HCT116 (cell line): ENCODE measurements at regions not wholly inside any gene's neighbourhood (a gene's known extent, or its start where the extent isn't known, plus 50 kb on each side); places are given as distances from the start of the nearest gene placed in this dataset.

Source experiments
- ATAC-seq: fragments of 200-7000 bp; cut with Tn5 transposase; 2 replicates; pipeline ENCODE4 v1.9.1; 2020; ENCODE audit warnings: mild to moderate bottlenecking, moderate library complexity
- BruUV-seq: library from RNA; stranded (reverse); fragments of 400-500 nt; replicated peaks from 2 replicates; lab custom pipeline; 2021; lab: Mats Ljungman, UMichigan
- CTCF ChIA-PET: fragments of 300-600 bp; sonication (Branson Sonifier 250); formaldehyde crosslinking; loops from one replicate; lab custom pipeline; 2021; ENCODE audit warnings: antibody characterized with exemption; lab: Charles Lee
- POLR2A ChIA-PET: fragments of 300-600, 350-600 bp; sonication (Branson Sonifier 250); formaldehyde crosslinking; loops from one replicate; lab custom pipeline; 2021; ENCODE audit warnings: antibody characterized with exemption; lab: Charles Lee
- RAD21 ChIA-PET, 2 experiments: fragments of 300-600 bp; sonication (Branson Sonifier 250); formaldehyde crosslinking; loops; one replicate each; lab custom pipeline; 2023; ENCODE audit warnings: low total read pairs in 2 of 2; ENCODE audit not compliant: uncharacterized antibody in 2 of 2, unreplicated experiment in 2 of 2, low non-redundant PET in 1 of 2; lab: Charles Lee
- DNase-seq: peaks from one replicate; pipeline ENCODE4 v3.0.0-alpha.2; 2010; ENCODE audit warnings: low read depth, low spot score
- H2AFZ ChIP-seq: fragments of 200-600 bp; shearing (Covaris generic), sonication (generic); 2 replicates; pipeline ENCODE4 v1.6.1; 2017; ENCODE audit warnings: low read depth, mixed run types, mixed read lengths, antibody characterized with exemption, low read length; ENCODE audit not compliant: poor library complexity, severe bottlenecking
- H3K27ac ChIP-seq: 2 replicates; pipeline ENCODE4 v1.5.1; 2012; ENCODE audit warnings: low read depth, low read length
- H3K27me3 ChIP-seq: fragments of 200-600 bp; sonication (generic); 2 replicates; pipeline ENCODE4 v1.6.1; 2016; ENCODE audit warnings: mixed run types, low read length, mixed read lengths; ENCODE audit not compliant: insufficient read depth
- H3K36me3 ChIP-seq, 2 experiments: fragments of 200-500 bp in 1 of 2; fragments of 200-600 bp in 1 of 2; sonication (Bioruptor generic) in 1 of 2; sonication (generic) in 1 of 2; 2 replicates each; pipeline versions ENCODE4 v1.5.1 to v1.6.1; 2014 to 2016; ENCODE audit warnings: low read length in 2 of 2, inconsistent platforms in 1 of 2, mixed read lengths in 1 of 2, mixed run types in 1 of 2; ENCODE audit not compliant: insufficient read depth in 2 of 2, control insufficient read depth in 1 of 2
- H3K4me1 ChIP-seq, 2 experiments: fragments of 200-600 bp in 1 of 2; sonication (generic) in 1 of 2; 2 replicates each; pipeline versions ENCODE4 v1.5.1 to v1.6.1; 2012 to 2017; ENCODE audit warnings: low read length in 2 of 2, inconsistent platforms in 1 of 2, mild to moderate bottlenecking in 1 of 2, mixed read lengths in 1 of 2, mixed run types in 1 of 2, moderate library complexity in 1 of 2; ENCODE audit not compliant: insufficient read depth in 2 of 2, control insufficient read depth in 1 of 2
- H3K4me2 ChIP-seq: fragments of 200-600 bp; sonication (generic); 2 replicates; pipeline ENCODE4 v1.6.1; 2017; ENCODE audit warnings: mixed run types, low read length, mixed read lengths
- H3K4me3 ChIP-seq, 2 experiments: fragments of 200-600 bp in 1 of 2; sonication (generic) in 1 of 2; replicated peaks in 1 of 2; 2 replicates each; pipeline ENCODE4 v1.5.1; 2011 to 2016; ENCODE audit warnings: low read length in 2 of 2, control low read depth in 1 of 2, low read depth in 1 of 2, mild to moderate bottlenecking in 1 of 2, mixed read lengths in 1 of 2, mixed run types in 1 of 2
- H3K79me2 ChIP-seq: fragments of 200-600 bp; sonication (generic); 2 replicates; pipeline ENCODE4 v1.6.1; 2017; ENCODE audit warnings: mild to moderate bottlenecking, mixed run types, low read length, moderate library complexity, mixed read lengths; ENCODE audit not compliant: insufficient read depth
- H3K9ac ChIP-seq: fragments of 200-600 bp; sonication (generic); 2 replicates; pipeline ENCODE4 v1.6.1; 2016; ENCODE audit warnings: low read length, mixed read lengths
- H3K9me2 ChIP-seq: fragments of 200-600 bp; sonication (generic), shearing (Covaris generic); 2 replicates; pipeline ENCODE4 v1.6.1; 2017; ENCODE audit warnings: mixed run types, mild to moderate bottlenecking, moderate library complexity; ENCODE audit not compliant: insufficient read depth
- H3K9me3 ChIP-seq, 2 experiments: fragments of 200-500 bp in 1 of 2; fragments of 200-600 bp in 1 of 2; sonication (Bioruptor generic) in 1 of 2; sonication (generic) in 1 of 2; 2 replicates each; pipeline ENCODE4 v1.6.1; 2014 to 2017; ENCODE audit warnings: low read length in 2 of 2, mixed read lengths in 2 of 2, inconsistent platforms in 1 of 2, low read depth in 1 of 2, mild to moderate bottlenecking in 1 of 2, mixed run types in 1 of 2, moderate library complexity in 1 of 2; ENCODE audit not compliant: control insufficient read depth in 1 of 2, insufficient read depth in 1 of 2
- H4K20me1 ChIP-seq: fragments of 200-600 bp; sonication (generic), shearing (Covaris generic); 2 replicates; pipeline ENCODE4 v1.6.1; 2017; ENCODE audit warnings: mixed run types, mild to moderate bottlenecking, moderate library complexity; ENCODE audit not compliant: insufficient read depth
- ATF3 ChIP-seq: IDR thresholded peaks from 2 replicates; pipeline ENCODE4 v1.6.1; 2012
- CEBPB ChIP-seq: IDR thresholded peaks from 2 replicates; pipeline ENCODE4 v1.6.1; 2012; ENCODE audit warnings: low read depth
- EGR1 ChIP-seq: IDR thresholded peaks from 2 replicates; pipeline ENCODE4 v1.6.1; 2012; ENCODE audit warnings: low read depth
- ELF1 ChIP-seq: IDR thresholded peaks from 2 replicates; pipeline ENCODE4 v1.6.1; 2012; ENCODE audit warnings: low read depth, borderline replicate concordance
- EZH2 ChIP-seq: fragments of 200-600 bp; sonication (generic); IDR thresholded peaks from 2 replicates; pipeline ENCODE4 v1.6.1; 2017; ENCODE audit warnings: antibody characterized with exemption, mixed run types
- EZH2phosphoT487 ChIP-seq: fragments of 200-600 bp; IDR thresholded peaks from 2 replicates; pipeline ENCODE4 v1.6.1; 2018; ENCODE audit warnings: antibody characterized with exemption, borderline replicate concordance
- MAX ChIP-seq: IDR thresholded peaks from 2 replicates; pipeline ENCODE4 v1.6.1; 2012
- POLR2A ChIP-seq: IDR thresholded peaks from 2 replicates; pipeline ENCODE4 v1.7.0; 2011; ENCODE audit warnings: borderline replicate concordance; ENCODE audit not compliant: insufficient read depth, insufficient read length; ENCODE audit errors: extremely low read depth
- POLR2AphosphoS5 ChIP-seq: IDR thresholded peaks from 2 replicates; pipeline ENCODE4 v1.6.1; 2011; ENCODE audit warnings: mild to moderate bottlenecking, low read depth, low read length, moderate library complexity
- SIN3A ChIP-seq: IDR thresholded peaks from 2 replicates; pipeline ENCODE4 v1.6.1; 2012; ENCODE audit warnings: low read depth
- SP1 ChIP-seq: IDR thresholded peaks from 2 replicates; pipeline ENCODE4 v1.6.1; 2012; ENCODE audit warnings: low read depth
- SRF ChIP-seq: IDR thresholded peaks from 2 replicates; pipeline ENCODE4 v1.6.1; 2012; ENCODE audit warnings: low read depth
- TCF7L2 ChIP-seq: IDR thresholded peaks from 2 replicates; pipeline ENCODE4 v1.7.0; 2011; ENCODE audit warnings: borderline replicate concordance, inconsistent platforms; ENCODE audit not compliant: insufficient read depth, insufficient read length; ENCODE audit errors: extremely low read depth
- YY1 ChIP-seq: IDR thresholded peaks from 2 replicates; pipeline ENCODE4 v1.6.1; 2011; ENCODE audit warnings: low read length, low read depth, moderate library complexity, mild to moderate bottlenecking; ENCODE audit not compliant: insufficient replicate concordance; ENCODE audit errors: extremely low read depth
- ZBTB33 ChIP-seq: IDR thresholded peaks from 2 replicates; pipeline ENCODE4 v1.6.1; 2011; ENCODE audit warnings: mild to moderate bottlenecking, low read length, moderate library complexity; ENCODE audit not compliant: insufficient replicate concordance; ENCODE audit errors: extremely low read depth
- ZFX ChIP-seq: fragments of 450-650 bp; IDR thresholded peaks from 2 replicates; pipeline ENCODE4 v1.6.1; 2017
- ZNF274 ChIP-seq: fragments of 200-500 bp; sonication (Bioruptor generic); IDR thresholded peaks from 2 replicates; pipeline ENCODE4 v1.6.1; 2014; ENCODE audit warnings: mild to moderate bottlenecking, low read depth, low read length, inconsistent platforms
- intact Hi-C: fragments of 100-400 bp; cut with micrococcal nuclease; formaldehyde crosslinking; loops from 2 replicates; pipeline ENCODE4 v1.10.0; 2022

GRCh38 chr7:109549471-109550193 lies 980.0 kb downstream of the DNAJB9 start:
- no peaks in the 10 kb centered on the region for H4K20me1 ChIP-seq
- CTCF ChIA-PET, result no interaction called here
- H3K9me2 ChIP-seq, result no peaks in the 10 kb centered on the region
- no peak overlapping the region for H2AFZ ChIP-seq
- no peak overlapping the region for H3K27ac ChIP-seq
- H3K4me3 ChIP-seq, result no peak overlapping the region
- no peak for DNase-seq
- RAD21 ChIA-PET, result no interaction called here
- no TSS peak for BruUV-seq
- H3K27me3 ChIP-seq, result no peaks in the 10 kb centered on the region
- peaks cover 0 to 5% of the 10 kb centered on the region in 2 experiments; a peak in 2 of 4 replicates for H3K4me1 ChIP-seq
- H3K9me3 ChIP-seq, result no peaks in the 10 kb centered on the region
- H3K9ac ChIP-seq, result no peak overlapping the region
- H3K4me2 ChIP-seq, result no peak overlapping the region
- TF ChIP-seq SIN3A, result no peak
- TF ChIP-seq EZH2phosphoT487, result no peak
- no peak for TF ChIP-seq ELF1
- no peak for TF ChIP-seq EZH2
- no peak for TF ChIP-seq ZFX
- TF ChIP-seq TCF7L2, result no peak
- no peak for TF ChIP-seq SRF
- TF ChIP-seq ZNF274, result no peak
- TF ChIP-seq SP1, result no peak
- no peak for TF ChIP-seq EGR1
- no peak for TF ChIP-seq ZBTB33
- TF ChIP-seq ATF3, result no peak
- TF ChIP-seq POLR2A, result no peak
- TF ChIP-seq MAX, result no peak
- no peak for TF ChIP-seq POLR2AphosphoS5
- no peak for TF ChIP-seq CEBPB
- no peak for TF ChIP-seq YY1
- H3K79me2 ChIP-seq, result no peaks in the 10 kb centered on the region
- intact Hi-C loops, result no loop called here
- H3K36me3 ChIP-seq, result no peaks in the 10 kb centered on the region
- ATAC-seq, result no peak
- POLR2A ChIA-PET, result no interaction called here
